ENCODE measurements at regions not wholly inside any gene's neighbourhood (a gene's known extent, or its start where the extent isn't known, plus 50 kb on each side); places are given as distances from the start of the nearest gene placed in this dataset.

DNA sequence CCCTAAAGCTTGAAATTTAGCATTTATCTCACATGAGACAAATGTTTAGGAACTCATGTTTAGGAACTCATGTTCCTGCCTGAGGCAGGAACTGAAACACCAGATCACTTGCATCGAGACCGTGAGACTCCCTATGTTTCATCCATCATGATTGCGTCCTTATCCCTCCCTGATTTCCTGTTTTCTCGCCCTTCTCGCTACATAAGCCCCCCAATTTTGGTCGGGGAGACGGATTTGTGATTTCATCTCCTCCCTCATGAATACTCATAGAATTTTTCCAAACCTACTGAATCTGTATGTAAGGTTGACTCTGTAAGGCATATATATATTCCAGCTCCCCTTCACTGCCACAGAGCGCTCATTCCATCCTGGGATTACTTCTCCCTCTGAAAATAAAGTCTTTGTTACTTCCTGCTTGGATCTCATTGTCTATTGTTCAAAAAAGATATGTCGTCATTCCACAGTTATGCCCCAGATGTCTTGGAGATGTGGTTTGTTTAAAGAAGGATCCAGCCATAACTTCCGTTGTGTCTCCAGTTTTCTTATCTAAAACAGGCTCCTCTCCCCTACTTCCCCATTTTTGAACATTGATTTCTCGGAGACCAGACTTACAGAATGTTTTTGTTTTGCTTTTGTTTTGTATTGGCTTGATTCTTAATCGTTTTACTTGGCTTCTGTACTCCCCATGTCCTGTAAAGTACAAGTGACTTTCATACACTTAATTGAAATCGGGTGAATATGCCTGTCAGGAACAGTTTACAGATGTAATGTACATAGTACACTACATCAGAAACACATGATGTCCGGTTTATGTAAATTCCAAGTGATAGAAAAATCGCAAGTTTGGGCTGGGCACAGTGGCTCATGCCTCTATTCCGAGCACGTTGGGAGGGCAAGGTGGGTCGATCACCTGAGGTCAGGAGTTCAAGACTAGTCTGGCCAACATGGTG, 118.7 kb downstream of the HFE start:
- POLR2A ChIA-PET, result interaction anchor here (0.8 to 6.3 kb wide), 20 partner anchors 9 to 1687 kb away, joined by 3 to 211 read pairs (median 7); a partner anchor contains a TSS
- H3K4me2 ChIP-seq, result peak overlapping the region; percentile 78
- peaks cover 28% of the 10 kb centered on the region for H3F3A ChIP-seq (replicated peaks; ENCODE audit: insufficient read depth)
- H3K79me2 ChIP-seq (ENCODE audit: insufficient read depth), result no peaks in the 10 kb centered on the region
- no peaks in the 10 kb centered on the region for H3K9me2 ChIP-seq
- H3K9me3 ChIP-seq, result no peaks in the 10 kb centered on the region
- peak overlapping the region; percentile 94 for H3K9ac ChIP-seq
- H3K27ac ChIP-seq (ENCODE audit: low read depth in 2 of 2, low read length in 1 of 2), result peak overlapping the region; percentile 97 to 99
- DNase-seq, result peak; percentile 25
- peak overlapping the region; percentile 5; the same call in 1 of the 2 replicates for H2AFZ ChIP-seq (ENCODE audit: low read depth)
- H3K27me3 ChIP-seq (ENCODE audit: insufficient read depth), result no peaks in the 10 kb centered on the region
- H3K4me3 ChIP-seq (ENCODE audit: low read depth in 2 of 2, low read length in 1 of 2), result peak overlapping the region; percentile 69 to 95
- H3K36me3 ChIP-seq (replicated peaks in 1 of 2; ENCODE audit: control insufficient read depth in 1 of 2, insufficient read depth in 2 of 2, low read length in 1 of 2), result no peaks in the 10 kb centered on the region
- peaks cover 0 to 12% of the 10 kb centered on the region in 2 experiments; a peak in 3 of 4 replicates for H3K4me1 ChIP-seq (ENCODE audit: control insufficient read depth in 1 of 2, insufficient read depth in 2 of 2, low read depth in 1 of 2, low read length in 1 of 2)
- CTCF ChIA-PET, result interaction anchor here (2.9 kb wide), 1 partner anchor 10 kb away, joined by 10 read pairs; a partner anchor contains a TSS
- H4K20me1 ChIP-seq (ENCODE audit: insufficient read depth), result no peaks in the 10 kb centered on the region
- under 1% methylated on average over 18 of the region's 18 CpGs for WGBS (ENCODE audit: low lambda C conversion rate)
- TF ChIP-seq TCF12 (IDR thresholded peaks at IDR 0.05), result peak; percentile 61
- TF ChIP-seq GATA2 (CRISPR knock-in tag; IDR thresholded peaks at IDR 0.05), result no peak
- TF ChIP-seq, protein P1, sequence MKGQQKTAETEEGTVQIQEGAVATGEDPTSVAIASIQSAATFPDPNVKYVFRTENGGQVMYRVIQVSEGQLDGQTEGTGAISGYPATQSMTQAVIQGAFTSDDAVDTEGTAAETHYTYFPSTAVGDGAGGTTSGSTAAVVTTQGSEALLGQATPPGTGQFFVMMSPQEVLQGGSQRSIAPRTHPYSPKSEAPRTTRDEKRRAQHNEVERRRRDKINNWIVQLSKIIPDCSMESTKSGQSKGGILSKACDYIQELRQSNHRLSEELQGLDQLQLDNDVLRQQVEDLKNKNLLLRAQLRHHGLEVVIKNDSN (IDR thresholded peaks at IDR 0.05; ENCODE audit: borderline replicate concordance, low read depth), result no peak
- TF ChIP-seq, protein P2, sequence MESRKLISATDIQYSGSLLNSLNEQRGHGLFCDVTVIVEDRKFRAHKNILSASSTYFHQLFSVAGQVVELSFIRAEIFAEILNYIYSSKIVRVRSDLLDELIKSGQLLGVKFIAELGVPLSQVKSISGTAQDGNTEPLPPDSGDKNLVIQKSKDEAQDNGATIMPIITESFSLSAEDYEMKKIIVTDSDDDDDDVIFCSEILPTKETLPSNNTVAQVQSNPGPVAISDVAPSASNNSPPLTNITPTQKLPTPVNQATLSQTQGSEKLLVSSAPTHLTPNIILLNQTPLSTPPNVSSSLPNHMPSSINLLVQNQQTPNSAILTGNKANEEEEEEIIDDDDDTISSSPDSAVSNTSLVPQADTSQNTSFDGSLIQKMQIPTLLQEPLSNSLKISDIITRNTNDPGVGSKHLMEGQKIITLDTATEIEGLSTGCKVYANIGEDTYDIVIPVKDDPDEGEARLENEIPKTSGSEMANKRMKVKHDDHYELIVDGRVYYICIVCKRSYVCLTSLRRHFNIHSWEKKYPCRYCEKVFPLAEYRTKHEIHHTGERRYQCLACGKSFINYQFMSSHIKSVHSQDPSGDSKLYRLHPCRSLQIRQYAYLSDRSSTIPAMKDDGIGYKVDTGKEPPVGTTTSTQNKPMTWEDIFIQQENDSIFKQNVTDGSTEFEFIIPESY (IDR thresholded peaks at IDR 0.05; ENCODE audit: borderline replicate concordance, low read depth), result peak; percentile 85
- TF ChIP-seq GABPA (IDR thresholded peaks at IDR 0.05; ENCODE audit: low read depth), result no peak
- no peak for TF ChIP-seq SIN3A (IDR thresholded peaks at IDR 0.05; ENCODE audit: borderline replicate concordance, low read depth, low read length)
- no peak for TF ChIP-seq CHD2 (IDR thresholded peaks at IDR 0.05; ENCODE audit: low read length, partially characterized antibody)
- 0 out of 2 replicates have a peak, but pooled peaks have one; percentile 6 for TF ChIP-seq FOXM1 (IDR thresholded peaks at IDR 0.05; ENCODE audit: low read depth)
- TF ChIP-seq, protein P3, sequence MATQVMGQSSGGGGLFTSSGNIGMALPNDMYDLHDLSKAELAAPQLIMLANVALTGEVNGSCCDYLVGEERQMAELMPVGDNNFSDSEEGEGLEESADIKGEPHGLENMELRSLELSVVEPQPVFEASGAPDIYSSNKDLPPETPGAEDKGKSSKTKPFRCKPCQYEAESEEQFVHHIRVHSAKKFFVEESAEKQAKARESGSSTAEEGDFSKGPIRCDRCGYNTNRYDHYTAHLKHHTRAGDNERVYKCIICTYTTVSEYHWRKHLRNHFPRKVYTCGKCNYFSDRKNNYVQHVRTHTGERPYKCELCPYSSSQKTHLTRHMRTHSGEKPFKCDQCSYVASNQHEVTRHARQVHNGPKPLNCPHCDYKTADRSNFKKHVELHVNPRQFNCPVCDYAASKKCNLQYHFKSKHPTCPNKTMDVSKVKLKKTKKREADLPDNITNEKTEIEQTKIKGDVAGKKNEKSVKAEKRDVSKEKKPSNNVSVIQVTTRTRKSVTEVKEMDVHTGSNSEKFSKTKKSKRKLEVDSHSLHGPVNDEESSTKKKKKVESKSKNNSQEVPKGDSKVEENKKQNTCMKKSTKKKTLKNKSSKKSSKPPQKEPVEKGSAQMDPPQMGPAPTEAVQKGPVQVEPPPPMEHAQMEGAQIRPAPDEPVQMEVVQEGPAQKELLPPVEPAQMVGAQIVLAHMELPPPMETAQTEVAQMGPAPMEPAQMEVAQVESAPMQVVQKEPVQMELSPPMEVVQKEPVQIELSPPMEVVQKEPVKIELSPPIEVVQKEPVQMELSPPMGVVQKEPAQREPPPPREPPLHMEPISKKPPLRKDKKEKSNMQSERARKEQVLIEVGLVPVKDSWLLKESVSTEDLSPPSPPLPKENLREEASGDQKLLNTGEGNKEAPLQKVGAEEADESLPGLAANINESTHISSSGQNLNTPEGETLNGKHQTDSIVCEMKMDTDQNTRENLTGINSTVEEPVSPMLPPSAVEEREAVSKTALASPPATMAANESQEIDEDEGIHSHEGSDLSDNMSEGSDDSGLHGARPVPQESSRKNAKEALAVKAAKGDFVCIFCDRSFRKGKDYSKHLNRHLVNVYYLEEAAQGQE (IDR thresholded peaks at IDR 0.05; ENCODE audit: low read depth, low read length), result no peak
- TF ChIP-seq TAF1 (IDR thresholded peaks at IDR 0.05; ENCODE audit: borderline replicate concordance, low read depth, low read length), result peak; percentile 60; the same call in 1 of the 2 replicates
- TF ChIP-seq NRF1 (IDR thresholded peaks at IDR 0.05; ENCODE audit: low read depth, low read length), result no peak
- TF ChIP-seq, protein P4, sequence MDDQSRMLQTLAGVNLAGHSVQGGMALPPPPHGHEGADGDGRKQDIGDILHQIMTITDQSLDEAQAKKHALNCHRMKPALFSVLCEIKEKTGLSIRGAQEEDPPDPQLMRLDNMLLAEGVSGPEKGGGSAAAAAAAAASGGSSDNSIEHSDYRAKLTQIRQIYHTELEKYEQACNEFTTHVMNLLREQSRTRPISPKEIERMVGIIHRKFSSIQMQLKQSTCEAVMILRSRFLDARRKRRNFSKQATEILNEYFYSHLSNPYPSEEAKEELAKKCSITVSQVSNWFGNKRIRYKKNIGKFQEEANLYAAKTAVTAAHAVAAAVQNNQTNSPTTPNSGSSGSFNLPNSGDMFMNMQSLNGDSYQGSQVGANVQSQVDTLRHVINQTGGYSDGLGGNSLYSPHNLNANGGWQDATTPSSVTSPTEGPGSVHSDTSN (IDR thresholded peaks at IDR 0.05), result no peak
- TF ChIP-seq FOSL2 (IDR thresholded peaks at IDR 0.05; ENCODE audit: borderline replicate concordance, low read depth), result peak; percentile 14; the same call in 1 of the 2 replicates
- TF ChIP-seq MEF2A (IDR thresholded peaks at IDR 0.05; ENCODE audit: borderline replicate concordance, low read depth), result peak; percentile 27; the same call in 1 of the 2 replicates
- no peak for TF ChIP-seq SMC3 (IDR thresholded peaks at IDR 0.05; ENCODE audit: low read depth, low read length)
- no peak for TF ChIP-seq RFX5 (IDR thresholded peaks at IDR 0.05; ENCODE audit: low read length)
- no peak for TF ChIP-seq FOXJ3 (CRISPR knock-in tag; IDR thresholded peaks at IDR 0.05)
- no peak for TF ChIP-seq EP300 (IDR thresholded peaks at IDR 0.05; ENCODE audit: borderline replicate concordance in 1 of 2, low read depth in 1 of 2, low read length in 1 of 2)
- peak; percentile 16; the same call in 1 of the 2 replicates for TF ChIP-seq MXI1 (IDR thresholded peaks at IDR 0.05; ENCODE audit: low read depth, low read length)
- TF ChIP-seq, protein P5, sequence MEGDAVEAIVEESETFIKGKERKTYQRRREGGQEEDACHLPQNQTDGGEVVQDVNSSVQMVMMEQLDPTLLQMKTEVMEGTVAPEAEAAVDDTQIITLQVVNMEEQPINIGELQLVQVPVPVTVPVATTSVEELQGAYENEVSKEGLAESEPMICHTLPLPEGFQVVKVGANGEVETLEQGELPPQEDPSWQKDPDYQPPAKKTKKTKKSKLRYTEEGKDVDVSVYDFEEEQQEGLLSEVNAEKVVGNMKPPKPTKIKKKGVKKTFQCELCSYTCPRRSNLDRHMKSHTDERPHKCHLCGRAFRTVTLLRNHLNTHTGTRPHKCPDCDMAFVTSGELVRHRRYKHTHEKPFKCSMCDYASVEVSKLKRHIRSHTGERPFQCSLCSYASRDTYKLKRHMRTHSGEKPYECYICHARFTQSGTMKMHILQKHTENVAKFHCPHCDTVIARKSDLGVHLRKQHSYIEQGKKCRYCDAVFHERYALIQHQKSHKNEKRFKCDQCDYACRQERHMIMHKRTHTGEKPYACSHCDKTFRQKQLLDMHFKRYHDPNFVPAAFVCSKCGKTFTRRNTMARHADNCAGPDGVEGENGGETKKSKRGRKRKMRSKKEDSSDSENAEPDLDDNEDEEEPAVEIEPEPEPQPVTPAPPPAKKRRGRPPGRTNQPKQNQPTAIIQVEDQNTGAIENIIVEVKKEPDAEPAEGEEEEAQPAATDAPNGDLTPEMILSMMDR (IDR thresholded peaks at IDR 0.05), result no peak
- TF ChIP-seq TEAD4 (IDR thresholded peaks at IDR 0.05; ENCODE audit: borderline replicate concordance, insufficient read depth), result no peak
- peak; percentile 24; the same call in 1 of the 2 replicates for TF ChIP-seq JUND (IDR thresholded peaks at IDR 0.05)
- TF ChIP-seq ELF1 (IDR thresholded peaks at IDR 0.05), result peak; percentile 57; the same call in 1 of the 2 replicates

Data from SK-N-SH (cell line).